HG02852 (cell line): ENCODE measurements at regions not wholly inside any gene's neighbourhood (a gene's known extent, or its start where the extent isn't known, plus 50 kb on each side); places are given as distances from the start of the nearest gene placed in this dataset.

Source experiments
- ATAC-seq: cut with Tn5 transposase; IDR thresholded peaks from one replicate; pipeline ENCODE4 v1.9.1; 2021; ENCODE audit warnings: mild to moderate bottlenecking, moderate library complexity; ENCODE audit not compliant: unreplicated experiment

DNA sequence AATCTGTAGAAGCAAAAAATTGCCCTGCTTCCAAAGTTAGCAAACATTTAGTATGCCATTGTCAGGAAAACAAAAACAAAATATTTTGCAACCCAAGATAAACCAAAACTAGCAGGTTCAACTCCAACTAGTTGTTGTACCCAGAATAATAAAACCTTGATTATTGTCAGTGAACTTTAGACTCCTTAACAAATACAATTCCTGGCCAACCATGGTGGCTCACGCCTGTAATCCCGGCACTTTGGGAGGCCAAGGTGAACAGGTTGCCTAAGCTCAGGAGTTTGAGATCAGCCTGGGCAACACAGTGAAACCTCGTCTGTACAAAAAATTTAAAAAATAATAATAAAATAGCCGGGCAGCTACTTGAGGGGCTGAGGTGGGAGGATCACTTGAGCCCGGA, 53.6 kb upstream of the EPCAM start:
- ATAC-seq, result no peak

DNA sequence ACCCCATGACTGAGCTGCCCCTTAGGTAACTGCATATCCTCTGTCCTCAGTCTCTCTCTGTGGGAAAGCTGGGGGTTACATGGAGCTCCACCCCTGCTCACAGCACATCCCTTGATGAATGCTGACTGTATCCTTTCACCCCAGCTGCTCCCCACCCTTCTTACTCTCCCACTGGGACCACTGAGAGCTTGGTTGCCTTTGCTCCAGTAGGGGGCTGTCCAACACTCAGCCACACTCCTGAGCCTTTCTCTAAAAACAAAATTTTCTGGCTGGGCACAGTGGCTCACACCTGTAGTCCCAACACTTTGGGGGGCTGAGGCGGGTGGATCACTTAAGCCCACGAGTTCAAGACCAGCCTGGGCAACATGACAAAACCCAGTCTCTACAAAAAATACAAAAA, 55.4 kb upstream of the EPCAM start:
- no peak for ATAC-seq

DNA sequence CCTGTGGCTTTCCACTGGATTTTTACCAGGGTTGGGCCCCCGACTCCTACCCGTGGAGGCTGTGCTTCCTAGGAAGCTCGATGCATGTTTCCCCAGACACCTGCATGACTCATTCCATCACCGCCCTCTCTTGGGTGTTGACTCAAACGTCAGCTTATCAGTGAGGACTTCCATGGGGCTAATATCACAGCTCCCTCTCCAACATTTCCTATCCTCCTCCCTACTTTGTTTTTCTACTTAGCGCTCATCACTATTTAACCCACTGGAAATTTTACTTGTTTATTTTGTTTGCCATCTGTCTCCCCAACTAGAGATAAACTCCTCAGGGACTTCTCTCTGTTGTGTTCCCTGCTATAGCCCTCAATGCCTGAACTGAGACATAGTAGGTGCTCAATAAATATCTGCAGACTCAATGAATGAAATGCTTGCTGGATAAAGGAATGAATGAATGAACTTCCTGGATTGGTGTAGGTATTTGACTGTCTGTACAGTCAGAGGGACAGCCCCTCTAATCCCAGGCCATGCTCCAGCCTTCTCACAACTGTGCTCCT, 55.9 kb upstream of the EPCAM start:
- no peak for ATAC-seq

DNA sequence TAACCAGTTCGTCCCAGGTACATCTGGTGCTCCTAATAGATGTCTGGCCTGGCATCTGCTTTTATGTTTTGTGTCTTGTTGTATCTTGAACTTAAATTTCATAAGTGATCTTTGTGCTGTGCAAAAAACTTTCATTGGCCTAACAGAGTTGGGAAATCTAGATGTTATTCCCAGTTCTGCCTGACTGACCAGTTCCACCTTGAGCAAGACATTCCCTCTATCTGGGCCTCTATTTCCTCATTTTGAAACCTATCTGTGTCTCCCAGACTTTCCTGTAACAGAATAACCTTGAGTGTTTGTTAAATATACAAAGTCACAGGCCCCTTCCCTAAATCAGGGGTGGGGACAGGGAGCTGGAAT, 56.6 kb upstream of the EPCAM start:
- ATAC-seq, result no peak

DNA sequence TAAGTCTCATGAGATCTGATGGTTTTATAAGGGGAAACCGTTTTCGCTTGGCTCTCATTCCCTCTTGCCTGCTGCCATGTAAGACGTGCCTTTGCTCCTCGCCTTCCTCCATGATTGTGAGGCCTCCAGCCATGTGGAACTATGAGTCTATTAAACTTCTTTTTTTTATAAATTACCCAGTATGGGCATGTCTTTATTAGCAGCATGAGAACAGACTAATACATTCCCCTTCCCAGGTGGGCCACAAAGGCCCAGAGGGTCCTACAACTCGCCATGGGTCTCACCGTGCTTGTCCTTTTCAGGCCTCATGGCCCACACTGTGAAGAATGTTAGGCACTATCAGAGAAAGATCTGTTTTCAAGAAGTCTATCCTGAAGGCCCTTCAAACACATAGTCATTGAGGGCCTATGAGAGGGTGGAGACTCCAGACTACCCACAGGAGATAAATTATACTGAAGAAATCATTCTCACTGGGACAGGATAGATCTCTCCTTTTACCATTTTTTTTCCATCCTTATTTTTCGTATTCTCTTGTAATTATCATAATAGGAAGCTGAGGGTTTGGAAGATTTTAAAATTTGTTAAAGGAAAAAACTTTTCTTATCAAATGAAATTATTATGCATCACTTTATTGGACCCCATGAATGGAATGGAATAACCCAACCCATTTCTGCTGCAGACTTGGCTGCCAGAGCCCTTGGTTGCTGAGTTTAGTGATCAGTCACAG, 57.2 kb upstream of the EPCAM start:
- ATAC-seq, result no peak

DNA sequence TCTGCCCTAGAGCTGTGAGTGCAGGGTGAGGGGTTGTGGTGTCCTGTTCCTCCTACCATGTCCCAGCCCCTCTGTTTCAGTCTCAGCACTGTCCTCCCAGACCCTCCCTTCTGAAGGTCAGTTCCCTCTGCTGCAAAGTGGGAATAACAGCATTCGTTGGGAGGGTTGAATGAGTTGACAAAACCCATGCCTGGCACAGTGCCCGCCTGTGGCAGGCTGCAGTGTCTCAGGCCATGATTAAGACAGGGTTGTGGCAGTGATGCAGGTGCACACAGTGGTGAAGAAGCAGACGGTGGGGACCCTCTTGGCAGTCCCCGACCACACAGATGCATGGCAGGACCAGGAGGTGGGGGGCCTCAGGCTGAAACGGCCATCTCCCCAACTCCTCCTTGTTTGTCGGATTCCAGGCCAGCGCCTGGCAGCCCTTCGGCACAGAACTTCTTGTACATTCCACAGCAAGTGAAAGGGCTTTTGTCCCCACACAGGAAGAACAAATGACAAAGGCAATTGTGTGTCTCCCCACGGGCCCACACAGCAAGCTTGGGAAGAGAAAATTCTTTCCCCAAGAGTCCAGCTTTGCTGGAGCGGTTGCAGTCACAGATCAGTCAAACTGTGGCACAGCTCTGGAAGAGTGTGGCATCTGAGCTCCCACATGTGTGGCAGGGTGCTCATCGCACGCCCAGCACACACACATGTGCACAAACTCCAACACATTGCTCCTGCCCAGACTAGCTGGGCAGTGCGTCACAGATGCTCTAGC, 58.1 kb upstream of the EPCAM start:
- peak; percentile 2 for ATAC-seq

DNA sequence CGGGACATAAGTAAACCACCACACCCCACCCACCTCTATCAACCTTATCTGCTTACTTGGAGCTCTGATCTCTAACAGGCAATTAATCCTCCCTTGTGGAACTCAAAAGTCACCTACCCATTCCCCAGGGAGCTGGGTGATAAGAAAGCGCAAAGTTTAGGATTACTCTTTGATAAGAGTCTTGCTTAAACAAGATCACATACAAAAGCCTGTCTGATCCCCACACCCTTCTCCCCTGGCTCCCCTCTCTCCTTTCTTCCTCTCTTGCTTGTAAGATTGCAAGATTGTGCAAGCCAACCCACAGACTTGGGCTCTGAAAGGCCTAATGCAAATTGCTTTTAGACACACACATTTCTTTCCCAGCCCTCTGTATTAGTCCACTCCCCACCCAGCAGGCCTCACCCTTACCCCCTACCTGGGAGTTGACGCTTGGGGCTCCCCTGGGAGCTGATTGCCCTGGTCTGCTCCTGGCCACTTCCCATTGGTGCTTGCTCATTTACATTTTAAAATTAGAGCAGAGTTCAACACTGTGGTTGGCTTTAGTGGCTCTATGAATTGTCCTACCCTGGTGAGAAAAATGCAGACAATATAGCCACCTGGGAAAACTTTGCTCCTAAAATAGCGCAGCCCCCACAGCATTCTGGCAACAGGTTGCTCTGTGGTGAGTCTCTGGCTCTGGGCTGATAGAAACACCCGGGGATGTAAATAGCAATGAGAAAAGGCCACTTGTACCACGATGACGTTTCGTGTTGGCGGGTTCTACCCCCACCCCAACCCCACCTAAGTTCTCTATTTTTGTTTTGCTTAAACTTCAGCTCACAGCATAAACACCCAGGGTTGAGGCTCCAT, 58.9 kb upstream of the EPCAM start:
- peak; percentile 80 for ATAC-seq

DNA sequence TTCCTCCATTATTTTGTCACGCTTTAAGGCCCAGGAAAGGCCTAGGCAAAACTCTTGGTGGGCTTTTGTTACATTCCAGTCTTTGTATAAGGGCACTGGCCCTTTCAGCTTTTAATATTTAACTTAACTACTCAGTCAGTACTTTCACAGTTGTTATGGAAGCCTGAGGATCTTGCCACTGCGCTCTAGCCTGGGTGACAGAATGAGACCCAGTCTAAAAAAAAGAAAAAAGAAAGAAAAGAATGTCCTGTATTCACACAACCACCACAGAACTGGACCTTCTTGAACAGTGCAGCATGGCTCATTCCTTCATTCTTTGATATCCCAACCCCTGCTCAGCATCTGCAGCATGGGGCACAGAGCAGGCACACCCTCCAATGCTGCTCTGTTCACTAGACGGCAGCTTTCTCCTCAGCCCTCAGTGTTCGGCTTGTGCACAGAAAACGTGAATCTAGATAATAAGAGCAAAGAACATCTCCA, 59.6 kb upstream of the EPCAM start:
- ATAC-seq, result no peak

DNA sequence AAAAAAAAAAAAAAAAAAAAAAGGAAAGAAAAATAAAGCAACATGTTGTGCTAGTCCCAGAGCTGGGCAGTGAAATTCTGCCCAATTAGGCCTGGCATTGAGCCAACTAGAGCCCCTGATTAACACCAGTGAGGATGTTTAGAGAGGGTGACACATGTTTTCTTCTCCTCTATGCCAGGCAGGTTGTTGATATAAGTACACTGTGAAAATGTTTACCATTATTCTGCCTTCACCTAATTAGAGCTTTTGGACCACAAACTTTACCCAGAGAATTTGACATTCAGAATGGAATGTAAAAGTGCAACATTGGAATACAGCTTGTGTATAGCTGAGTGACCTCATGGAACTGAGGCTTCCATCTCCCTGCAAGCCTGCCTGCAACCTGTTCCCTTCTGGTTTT, 62.0 kb upstream of the EPCAM start:
- no peak for ATAC-seq

DNA sequence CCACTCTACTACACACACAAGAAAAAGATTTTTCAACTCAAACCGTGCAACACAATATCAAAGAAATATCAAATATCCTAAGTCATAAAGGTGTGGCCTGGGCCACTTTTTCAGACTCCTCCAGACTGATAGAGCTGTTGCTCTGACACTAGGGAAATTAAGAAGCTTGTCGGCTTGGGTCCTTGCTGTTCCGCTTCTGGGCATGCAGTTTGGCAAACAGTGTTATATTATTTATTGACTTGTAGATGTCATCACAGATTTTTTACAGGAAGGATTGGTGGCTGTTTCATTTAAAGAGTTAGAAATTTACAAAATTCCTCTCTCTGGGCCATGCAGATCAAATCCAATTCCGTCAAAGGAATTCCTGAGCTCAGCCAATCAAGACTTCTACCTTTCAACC, 64.5 kb upstream of the EPCAM start:
- no peak for ATAC-seq

DNA sequence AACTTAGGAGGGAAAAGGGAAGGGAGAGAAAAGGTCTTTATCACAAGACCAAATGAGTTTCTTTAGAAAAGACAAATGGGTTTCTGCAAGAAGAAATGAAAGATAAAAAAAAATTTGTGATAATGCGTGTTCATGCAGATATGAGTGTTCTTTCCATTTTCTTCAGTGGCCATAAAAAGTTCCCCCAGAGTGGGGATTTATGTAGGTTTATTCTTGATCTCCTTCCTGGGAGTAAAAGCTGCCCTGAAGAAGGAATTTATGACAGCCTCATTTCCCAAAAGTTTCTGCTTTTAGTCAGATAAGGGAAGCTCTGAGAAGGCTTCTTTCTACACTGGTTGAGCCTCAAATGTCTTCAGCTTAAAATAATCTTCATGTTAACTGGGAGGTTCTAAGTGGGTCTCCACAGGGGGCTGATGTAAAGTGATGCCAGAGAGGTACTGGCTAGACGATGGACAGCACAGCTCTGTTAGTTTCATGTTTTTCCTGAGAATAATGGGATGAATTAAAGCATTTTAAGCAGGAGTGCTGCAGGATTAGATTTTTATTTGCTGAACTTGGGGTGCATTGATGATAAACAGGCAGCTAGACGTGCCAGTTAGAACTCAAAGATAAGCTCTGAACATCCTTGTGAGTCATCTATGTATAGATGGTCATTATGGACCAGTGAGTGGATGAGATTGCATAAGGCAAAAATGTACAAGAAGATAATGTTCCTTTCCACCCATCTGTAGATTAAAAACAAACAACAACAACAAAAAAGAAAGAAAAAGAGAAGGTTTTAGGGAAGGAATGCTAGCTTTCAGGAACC, 65.6 kb upstream of the EPCAM start:
- no peak for ATAC-seq

DNA sequence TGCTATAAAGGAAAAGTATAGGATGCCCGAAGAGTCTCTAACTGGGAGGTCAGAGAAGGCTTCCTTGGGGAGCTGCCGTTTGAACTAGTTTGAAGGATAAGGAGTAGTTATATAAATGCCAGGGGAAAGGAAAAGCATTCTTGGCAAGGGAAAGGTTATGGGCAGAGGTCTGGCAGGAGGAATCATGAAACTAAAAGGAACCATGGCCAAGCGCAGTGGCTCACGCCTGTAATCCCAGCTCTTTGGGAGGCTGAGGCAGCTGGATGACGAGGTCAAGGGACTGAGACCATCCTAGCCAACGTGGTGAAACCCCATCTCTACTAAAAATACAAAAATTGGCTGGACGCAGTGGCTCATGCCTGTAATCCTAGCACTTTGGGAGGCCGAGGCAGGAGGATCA, 66.8 kb upstream of the EPCAM start:
- no peak for ATAC-seq

DNA sequence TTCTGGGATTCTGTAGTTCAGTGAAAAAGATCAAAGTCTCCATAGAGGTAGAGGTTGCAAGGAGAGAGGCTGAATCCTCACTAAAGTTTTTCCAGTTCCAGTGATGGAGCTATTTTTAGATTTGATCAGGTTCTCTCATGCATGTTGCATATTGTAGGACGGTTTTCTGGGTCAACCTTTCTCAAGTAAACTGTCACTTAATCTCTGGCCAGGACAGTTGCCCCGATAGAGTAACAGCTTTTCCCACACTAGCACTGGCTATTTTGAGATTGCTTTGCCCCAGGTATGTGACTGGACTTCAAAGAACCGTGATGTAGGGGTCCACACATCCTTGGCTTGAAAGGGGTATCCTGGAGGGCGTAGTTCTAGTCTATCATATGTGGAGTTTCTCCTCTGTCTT, 67.4 kb upstream of the EPCAM start:
- ATAC-seq, result no peak

DNA sequence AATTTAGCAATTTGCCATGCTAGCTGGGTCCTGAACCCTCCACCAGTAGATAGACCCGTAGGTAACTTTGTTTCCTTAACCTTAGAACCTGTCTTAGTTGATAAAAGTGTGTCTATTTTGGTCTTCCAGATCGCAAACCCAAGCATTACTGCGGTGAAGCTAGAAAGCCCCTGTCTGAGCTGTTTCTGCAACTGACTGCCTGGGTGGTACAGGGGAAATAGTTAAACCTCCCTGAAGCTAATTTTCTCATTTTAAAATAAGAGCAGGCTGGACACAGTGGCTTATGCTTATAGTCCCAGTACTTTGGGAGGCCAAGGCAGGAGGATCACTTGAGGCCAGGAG, 67.9 kb upstream of the EPCAM start:
- ATAC-seq, result peak; percentile 76

DNA sequence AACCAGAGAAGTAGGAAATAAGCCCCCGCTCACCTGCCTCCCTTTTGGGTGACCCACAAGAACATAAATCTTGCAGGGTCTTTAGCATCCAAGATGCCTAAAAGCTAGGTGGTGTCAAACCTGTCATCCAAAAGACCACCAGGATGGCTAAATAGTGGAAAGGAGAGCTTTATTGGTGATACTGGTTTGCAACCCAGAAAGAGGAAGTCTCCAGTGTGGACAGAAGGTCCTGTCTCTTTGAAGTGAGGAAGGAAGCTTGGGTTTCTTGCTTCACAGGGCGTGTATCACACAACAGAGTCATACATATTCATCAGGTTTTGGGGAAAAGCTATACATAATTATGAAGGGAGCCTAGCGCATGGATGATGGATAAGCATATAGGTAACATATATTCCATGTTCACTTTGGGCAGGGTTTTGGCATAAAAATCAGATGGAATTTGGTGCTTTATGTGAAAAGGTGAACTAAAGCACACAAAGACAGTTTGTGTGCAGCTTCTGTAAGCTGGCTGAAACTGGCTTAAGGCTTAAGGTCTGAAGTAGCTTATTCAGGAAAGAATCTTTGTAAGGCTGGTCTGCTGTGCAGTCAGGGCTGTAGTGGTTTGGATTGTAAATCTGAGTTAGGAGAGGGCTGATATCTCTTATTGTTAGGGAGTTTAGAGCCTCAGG, 68.4 kb upstream of the EPCAM start:
- ATAC-seq, result peak; percentile 83

DNA sequence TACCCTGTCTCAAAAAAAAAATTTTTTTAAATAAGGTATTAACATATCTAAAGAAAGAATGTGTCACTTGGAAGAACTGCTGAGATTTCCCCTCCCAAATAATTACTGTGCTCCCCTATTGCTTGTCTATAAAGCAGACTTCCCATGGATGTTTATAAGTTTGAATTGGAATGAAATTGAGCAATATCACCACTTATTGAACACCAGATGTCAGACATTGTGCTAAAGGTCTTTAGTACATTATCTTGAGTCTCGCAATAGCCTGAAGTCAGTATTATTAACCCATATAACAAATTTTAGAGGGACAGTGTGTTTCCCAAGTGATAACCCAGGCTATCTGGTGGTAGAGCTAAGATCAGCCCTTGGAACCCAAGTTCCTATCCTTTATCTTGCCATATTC, 69.0 kb upstream of the EPCAM start:
- ATAC-seq, result no peak

DNA sequence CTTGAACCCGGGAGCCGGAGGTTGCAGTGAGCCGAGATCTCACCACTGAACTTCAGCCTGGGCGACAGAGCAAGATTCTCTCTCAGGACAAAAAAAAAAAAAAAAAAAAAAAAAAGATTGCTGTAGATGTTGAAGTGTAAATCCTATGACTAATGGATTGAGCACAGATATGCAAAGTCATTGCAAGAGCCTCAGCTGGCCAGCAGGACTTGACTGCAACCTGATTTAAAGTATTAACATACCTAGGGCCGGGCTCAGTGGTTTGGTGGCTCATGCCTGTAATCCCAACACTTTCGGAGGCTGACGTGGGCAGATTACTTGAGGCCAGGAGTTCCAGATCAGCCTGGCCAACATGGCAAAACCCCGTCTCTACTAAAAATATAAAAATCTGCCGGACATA, 69.6 kb upstream of the EPCAM start:
- no peak for ATAC-seq

DNA sequence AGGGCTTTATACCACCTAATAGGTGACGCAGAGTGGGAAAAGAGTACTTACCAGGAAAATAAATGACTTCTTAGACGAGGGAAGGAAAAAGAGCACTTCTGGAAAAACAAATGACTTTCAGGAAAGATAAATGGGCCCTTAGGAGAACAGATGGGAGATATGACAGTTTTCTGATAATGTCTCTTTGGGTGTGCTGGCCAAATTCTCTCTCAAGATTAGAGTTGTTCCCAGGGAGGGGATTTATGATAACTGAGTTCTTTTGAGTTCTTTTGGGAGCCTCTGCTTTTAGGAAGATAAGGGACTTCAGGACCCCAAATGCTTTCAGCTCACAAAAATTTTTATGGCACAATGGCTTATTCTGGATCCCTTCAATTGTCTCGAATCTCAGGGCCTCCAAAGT, 70.3 kb upstream of the EPCAM start:
- no peak for ATAC-seq

DNA sequence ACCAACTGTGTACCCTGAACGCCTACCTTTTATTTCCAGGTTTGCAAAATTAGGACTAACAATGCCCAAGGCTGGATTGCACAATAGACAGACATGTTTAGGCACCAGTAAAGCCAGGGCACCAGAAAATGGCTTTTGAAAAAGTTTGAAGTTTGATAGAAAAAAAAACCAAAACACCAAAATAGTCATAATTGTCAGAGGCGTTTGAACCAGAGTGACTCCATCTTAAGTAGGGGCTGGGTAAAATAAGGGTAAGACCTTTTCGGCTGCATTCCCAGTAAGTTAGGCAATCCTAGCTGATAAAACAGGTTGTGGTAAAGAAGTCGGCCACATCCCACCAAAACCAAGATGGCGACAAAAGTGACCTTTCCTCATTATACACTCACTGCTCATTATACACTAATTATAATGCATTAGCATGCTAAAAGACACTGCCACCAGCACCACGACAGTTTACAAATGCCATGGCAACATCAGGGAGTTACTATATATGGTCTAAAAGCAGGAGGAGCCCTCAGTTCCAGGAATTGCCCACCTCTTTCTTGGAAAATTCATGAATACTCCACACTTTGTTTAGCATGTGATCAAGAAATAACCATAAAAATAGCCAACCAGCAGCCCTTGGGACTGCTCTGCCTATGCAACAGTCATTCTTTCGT, 71.2 kb upstream of the EPCAM start:
- ATAC-seq, result no peak
